ENCODE measurements at regions not wholly inside any gene's neighbourhood (a gene's known extent, or its start where the extent isn't known, plus 50 kb on each side); places are given as distances from the start of the nearest gene placed in this dataset.

GRCh38 chr3:30236011-30236410 lies 370.4 kb upstream of the TGFBR2 start:
- WGBS, 2 experiments (ENCODE audit: extremely low coverage in 2 of 2, insufficient read length in 1 of 2) = no CpG with 5 or more reads among the region's 3 CpGs

More at GRCh38 chr3:30236011-30236410, 370.4 kb upstream of the TGFBR2 start:
- CTCF ChIA-PET = no interaction called here
- no peak overlapping the region for H4K8ac ChIP-seq (ENCODE audit: low read depth in 2 of 2, low read length in 2 of 2)
- no peak overlapping the region for H4K5ac ChIP-seq (ENCODE audit: low read depth, low read length)
- no peaks in the 10 kb centered on the region for H3K79me1 ChIP-seq (ENCODE audit: low read depth in 1 of 2, low read length in 2 of 2)
- no peak overlapping the region for H3K18ac ChIP-seq (ENCODE audit: low read depth, low read length)
- H3K14ac ChIP-seq (replicated peaks; ENCODE audit: low read depth, low read length) = no peak overlapping the region
- dilution Hi-C loops (cut with HindIII; ENCODE audit: low sequenced_read_pairs, unreplicated experiment) (no loop called here), intact Hi-C loops (cut with micrococcal nuclease) (no loop called here), in situ Hi-C loops (cut with MboI; ENCODE audit: low sequenced_read_pairs) (no loop called here)
- no peak overlapping the region for H3K56ac ChIP-seq (ENCODE audit: extremely low read depth, insufficient read depth, low read length)
- no peak for DNase-seq
- no peak overlapping the region for H2AK9ac ChIP-seq (replicated peaks; ENCODE audit: low read depth, low read length, poor library complexity)
- no peak overlapping the region for H3K4me3 ChIP-seq (ENCODE audit: insufficient read depth, low read depth, low read length)
- no peaks in the 10 kb centered on the region for H3K27me3 ChIP-seq (ENCODE audit: control insufficient read depth, insufficient read depth, low read length)
- no peaks in the 10 kb centered on the region for H4K20me1 ChIP-seq (ENCODE audit: insufficient read depth, low read length)
- no peak overlapping the region for H2BK120ac ChIP-seq (ENCODE audit: low read depth, low read length)
- peaks cover 2% of the 10 kb centered on the region; the same call in 1 of the 2 replicates for H3K9me1 ChIP-seq (ENCODE audit: insufficient read depth, low read length)
- no TSS peak for BruUV-seq (replicated peaks)
- H3K9me3 ChIP-seq (ENCODE audit: control insufficient read depth, insufficient read depth, low read length) = no peaks in the 10 kb centered on the region
- no peak overlapping the region for H4K91ac ChIP-seq (ENCODE audit: insufficient read depth, low read depth, low read length)
- peaks cover 10% of the 10 kb centered on the region for H3K4me1 ChIP-seq (ENCODE audit: control insufficient read depth, insufficient read depth, low read length)
- no peak overlapping the region for H2AK5ac ChIP-seq (ENCODE audit: low read depth, low read length)
- TF ChIP-seq FOS (IDR thresholded peaks at IDR 0.05; ENCODE audit: low read depth, low read length) (no peak), RCOR1 (IDR thresholded peaks at IDR 0.05; ENCODE audit: insufficient replicate concordance, low read length) (no peak), MAFK (IDR thresholded peaks at IDR 0.05; ENCODE audit: low read depth, low read length) (no peak), RFX5 (IDR thresholded peaks at IDR 0.05; ENCODE audit: low read depth, low read length) (no peak), MAZ (IDR thresholded peaks at IDR 0.05; ENCODE audit: borderline replicate concordance, low read depth, low read length) (no peak), CEBPB (IDR thresholded peaks at IDR 0.05; ENCODE audit: low read depth, low read length) (no peak), BHLHE40 (IDR thresholded peaks at IDR 0.05; ENCODE audit: low read depth, low read length) (no peak), USF2 (IDR thresholded peaks at IDR 0.05; ENCODE audit: low read depth, low read length) (no peak), RAD21 (IDR thresholded peaks at IDR 0.05; ENCODE audit: low read length) (no peak), ELK1 (IDR thresholded peaks at IDR 0.05; ENCODE audit: borderline replicate concordance, low read depth, low read length) (no peak)
- H3K4me2 ChIP-seq (ENCODE audit: low read depth, low read length) = no peak overlapping the region
- no peaks in the 10 kb centered on the region for H3K36me3 ChIP-seq (ENCODE audit: control insufficient read depth, insufficient read depth, low read length)
- H2BK15ac ChIP-seq (ENCODE audit: low read depth, low read length) = no peak overlapping the region
- no peak overlapping the region for H2BK5ac ChIP-seq (ENCODE audit: low read depth, low read length, poor library complexity, severe bottlenecking)
- ATAC-seq (ENCODE audit: low read depth) = no peak
- H3K9ac ChIP-seq (ENCODE audit: low read depth, low read length) = no peak overlapping the region
- H2AFZ ChIP-seq (replicated peaks; ENCODE audit: low read length, poor library complexity) = no peak overlapping the region
- no peak overlapping the region for H3K27ac ChIP-seq (ENCODE audit: insufficient read depth, low read length)
- POLR2A ChIA-PET (ENCODE audit: unreplicated experiment) = no interaction called here
- no peak overlapping the region for H2BK20ac ChIP-seq (ENCODE audit: low read depth, low read length)
- no peak overlapping the region for H3K4ac ChIP-seq (ENCODE audit: low read depth, low read length)
- H3K23ac ChIP-seq (ENCODE audit: low read depth, low read length) = no peak overlapping the region

All from IMR-90 (cell line).